GM13977 (cell line): ENCODE measurements at regions not wholly inside any gene's neighbourhood (a gene's known extent, or its start where the extent isn't known, plus 50 kb on each side); places are given as distances from the start of the nearest gene placed in this dataset.

Source experiments
- DNase-seq: peaks from one replicate; pipeline ENCODE4 v3.0.0; 2012; ENCODE audit warnings: low spot score
- in situ Hi-C: fragments of 300-500 bp; cut with MboI; formaldehyde crosslinking; loops from one replicate; pipeline ENCODE4 v1.12.0; 2022; ENCODE audit warnings: low sequenced_read_pairs, low pct_unique_long_range_greater_than_20kb, mixed read lengths, inconsistent platforms; ENCODE audit not compliant: unreplicated experiment
- TF ChIP-seq, protein P1 (sequence below): IDR thresholded peaks from 2 replicates; pipeline ENCODE4 v1.5.1; 2012; ENCODE audit warnings: mild to moderate bottlenecking, control low read depth; ENCODE audit not compliant: insufficient read depth; ENCODE audit errors: extremely low read depth, missing control alignments

DNA sequence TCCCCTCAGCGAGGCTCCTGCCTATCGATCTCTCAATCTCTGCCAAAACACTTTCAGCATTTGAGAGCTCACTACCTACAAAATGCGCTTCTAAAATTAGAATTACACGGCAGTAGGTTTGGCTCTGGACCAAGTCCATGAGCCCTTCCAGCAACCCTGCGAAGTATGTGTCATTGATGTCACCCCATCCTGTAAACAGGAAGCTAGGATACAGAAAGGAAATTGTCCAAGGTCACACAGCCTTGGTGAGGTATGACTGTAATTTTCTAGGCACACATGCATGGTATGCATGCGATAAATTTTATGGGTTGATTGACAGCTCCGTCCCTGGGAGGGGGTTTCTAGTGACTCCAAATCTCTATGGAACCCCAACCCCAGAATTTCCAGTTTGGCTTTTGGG, 330.3 kb upstream of the CDH5 start:
- in situ Hi-C loops, result no loop called here
- DNase-seq, result no peak
- TF ChIP-seq, protein P1, sequence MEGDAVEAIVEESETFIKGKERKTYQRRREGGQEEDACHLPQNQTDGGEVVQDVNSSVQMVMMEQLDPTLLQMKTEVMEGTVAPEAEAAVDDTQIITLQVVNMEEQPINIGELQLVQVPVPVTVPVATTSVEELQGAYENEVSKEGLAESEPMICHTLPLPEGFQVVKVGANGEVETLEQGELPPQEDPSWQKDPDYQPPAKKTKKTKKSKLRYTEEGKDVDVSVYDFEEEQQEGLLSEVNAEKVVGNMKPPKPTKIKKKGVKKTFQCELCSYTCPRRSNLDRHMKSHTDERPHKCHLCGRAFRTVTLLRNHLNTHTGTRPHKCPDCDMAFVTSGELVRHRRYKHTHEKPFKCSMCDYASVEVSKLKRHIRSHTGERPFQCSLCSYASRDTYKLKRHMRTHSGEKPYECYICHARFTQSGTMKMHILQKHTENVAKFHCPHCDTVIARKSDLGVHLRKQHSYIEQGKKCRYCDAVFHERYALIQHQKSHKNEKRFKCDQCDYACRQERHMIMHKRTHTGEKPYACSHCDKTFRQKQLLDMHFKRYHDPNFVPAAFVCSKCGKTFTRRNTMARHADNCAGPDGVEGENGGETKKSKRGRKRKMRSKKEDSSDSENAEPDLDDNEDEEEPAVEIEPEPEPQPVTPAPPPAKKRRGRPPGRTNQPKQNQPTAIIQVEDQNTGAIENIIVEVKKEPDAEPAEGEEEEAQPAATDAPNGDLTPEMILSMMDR, result no peak

DNA sequence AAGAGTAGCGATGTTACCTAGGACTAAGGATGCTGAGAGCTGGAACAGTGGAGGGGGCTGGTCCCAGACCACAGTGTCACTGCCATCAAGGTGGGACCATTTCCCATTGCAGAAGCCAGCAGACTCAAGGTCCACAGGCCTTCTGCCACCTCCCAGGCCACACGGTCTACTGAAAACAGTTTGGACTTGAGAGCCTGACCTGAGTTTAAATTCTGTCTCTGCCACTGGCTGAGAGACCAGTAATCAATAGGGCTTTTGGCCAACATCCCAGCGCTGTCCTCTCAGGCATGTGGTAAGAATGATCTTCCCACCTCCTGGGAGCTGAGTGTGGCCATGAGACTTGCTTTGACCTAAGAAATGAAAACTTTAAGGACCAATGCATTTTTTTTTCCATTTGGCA, 331.4 kb upstream of the CDH5 start:
- in situ Hi-C loops, result no loop called here
- DNase-seq, result no peak

GRCh38 chr16:66032841-66033240, 333.6 kb upstream of the CDH5 start:
- in situ Hi-C loops, result no loop called here
- TF ChIP-seq, protein P1, result no peak
- DNase-seq, result no peak

More for the DNA sequence above, 331.4 kb upstream of the CDH5 start:
- TF ChIP-seq, protein P1, result no peak

- DNase-seq, result no peak
- in situ Hi-C loops, result no loop called here
Observed at GRCh38 chr16:66030036-66030435, 336.5 kb upstream of the CDH5 start.

GRCh38 chr16:66028510-66029216, 337.8 kb upstream of the CDH5 start:
- in situ Hi-C loops, result no loop called here
- DNase-seq, result no peak
- TF ChIP-seq, protein P1, result no peak

More at GRCh38 chr16:66030036-66030435, 336.5 kb upstream of the CDH5 start:
- TF ChIP-seq, protein P1, result no peak

DNA sequence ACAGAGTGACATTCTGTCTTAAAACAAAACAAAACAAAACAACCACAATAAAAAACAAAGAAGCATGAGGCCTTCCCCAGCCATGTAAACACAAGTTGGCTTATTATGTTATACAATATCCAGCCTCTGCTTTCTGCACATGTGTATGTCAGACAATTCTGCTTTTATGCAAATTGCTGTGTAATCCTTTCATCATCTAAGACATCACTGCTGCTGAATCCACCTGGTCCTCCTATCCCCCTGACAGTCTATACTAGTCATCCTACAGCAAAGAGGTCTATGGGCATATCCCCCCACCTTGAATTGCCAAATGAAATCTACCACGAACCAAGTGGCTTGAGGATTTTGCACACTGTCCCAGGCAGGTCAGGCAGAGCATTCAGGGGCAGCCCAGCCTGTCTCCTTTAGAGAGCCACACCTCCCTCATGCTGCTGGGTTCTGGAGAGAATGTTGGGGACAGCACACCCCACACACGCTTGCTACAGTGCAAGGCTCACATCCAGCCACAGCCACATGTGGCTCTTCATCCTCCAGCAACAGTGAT, 339.6 kb upstream of the CDH5 start:
- DNase-seq, result no peak
- TF ChIP-seq, protein P1, result no peak
- in situ Hi-C loops, result no loop called here
